SKM-1 treated with dmso at 0.1 percent for 144 hours (cell line): ENCODE measurements at regions not wholly inside any gene's neighbourhood (a gene's known extent, or its start where the extent isn't known, plus 50 kb on each side); places are given as distances from the start of the nearest gene placed in this dataset.

Experiments used
- DNase-seq: peaks from one replicate; lab custom pipeline; 2025; ENCODE audit not compliant: unreplicated experiment; lab: John Stamatoyannopoulos, UW

GRCh38 chr6:4383910-4384638, 248.7 kb upstream of the ECI2 start:
- DNase-seq, result peak; percentile 75

- DNase-seq, result no peak
Observed at GRCh38 chr6:4382362-4382853, 247.0 kb upstream of the ECI2 start.

GRCh38 chr6:4381381-4381780, 246.0 kb upstream of the ECI2 start:
- no peak for DNase-seq

DNA sequence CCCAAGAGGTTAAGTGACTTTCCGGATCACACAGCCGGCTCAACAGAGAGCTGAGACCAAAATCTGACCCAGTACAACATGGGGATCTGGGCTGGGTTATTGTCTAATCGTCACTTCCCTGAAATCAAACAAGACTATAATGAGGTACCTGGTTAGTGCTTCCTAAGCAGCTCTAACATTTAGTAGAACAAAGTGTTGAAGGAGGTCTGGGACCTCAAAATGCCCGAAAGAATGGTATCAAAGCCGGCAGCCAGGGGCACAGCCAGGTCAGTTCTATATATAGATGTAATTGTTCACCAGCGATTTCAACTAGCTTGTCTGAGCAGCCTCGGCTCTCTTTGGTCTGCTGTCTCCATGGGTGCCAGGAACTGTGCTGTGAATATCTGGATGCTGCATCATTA, 245.5 kb upstream of the ECI2 start:
- no peak for DNase-seq

DNA sequence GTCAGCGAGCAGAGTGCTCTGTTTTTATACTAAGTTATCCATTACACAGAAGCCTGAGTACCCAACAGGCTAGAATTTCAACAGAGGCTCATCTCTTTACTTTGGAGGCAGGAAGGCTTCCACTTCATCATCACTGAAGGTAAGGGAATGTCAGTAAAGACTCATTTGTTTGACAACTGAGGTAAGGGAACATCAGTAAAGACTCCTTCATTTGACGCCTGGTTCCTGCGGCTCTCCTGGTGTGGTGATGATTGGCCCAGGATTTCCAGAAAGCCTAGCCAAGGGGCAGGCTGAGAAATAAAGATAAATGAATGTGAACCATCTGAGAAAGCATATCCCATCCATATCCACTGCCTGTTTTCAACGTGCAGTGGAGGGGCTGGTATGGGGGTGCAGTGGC, 244.6 kb upstream of the ECI2 start:
- DNase-seq, result no peak

DNA sequence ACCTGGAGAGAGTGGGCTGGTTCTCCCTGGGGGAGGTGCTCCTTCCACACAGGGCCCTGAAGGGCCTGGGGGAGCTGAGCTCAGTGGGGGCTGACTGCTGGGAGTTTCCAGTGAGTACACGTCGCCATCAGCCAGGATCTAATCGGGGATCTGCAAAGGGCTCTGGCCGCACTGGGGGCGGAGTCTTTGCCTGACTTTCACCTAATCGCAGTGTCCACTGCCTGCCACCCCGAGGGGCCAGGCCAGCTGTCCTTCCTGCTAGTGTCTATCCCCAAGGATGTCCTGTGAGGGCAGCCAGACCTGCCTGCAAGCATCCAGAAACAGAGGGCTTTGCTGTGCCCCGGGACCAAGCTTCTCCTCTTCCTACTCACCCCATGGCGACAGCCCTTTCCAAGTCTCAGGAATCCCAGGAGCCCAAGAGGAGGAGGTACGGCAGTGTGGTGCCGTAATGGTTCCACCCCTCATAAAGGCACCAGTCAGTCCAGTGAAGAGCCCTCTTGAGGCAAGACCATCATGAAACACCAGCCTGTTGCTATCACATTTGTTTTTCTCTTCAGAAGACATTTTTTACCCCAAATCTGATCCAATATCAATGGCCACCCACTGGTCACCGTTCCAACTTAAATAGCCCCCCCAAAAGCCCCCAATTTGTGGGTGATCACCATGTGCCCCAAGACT, 243.1 kb upstream of the ECI2 start:
- DNase-seq, result no peak

DNA sequence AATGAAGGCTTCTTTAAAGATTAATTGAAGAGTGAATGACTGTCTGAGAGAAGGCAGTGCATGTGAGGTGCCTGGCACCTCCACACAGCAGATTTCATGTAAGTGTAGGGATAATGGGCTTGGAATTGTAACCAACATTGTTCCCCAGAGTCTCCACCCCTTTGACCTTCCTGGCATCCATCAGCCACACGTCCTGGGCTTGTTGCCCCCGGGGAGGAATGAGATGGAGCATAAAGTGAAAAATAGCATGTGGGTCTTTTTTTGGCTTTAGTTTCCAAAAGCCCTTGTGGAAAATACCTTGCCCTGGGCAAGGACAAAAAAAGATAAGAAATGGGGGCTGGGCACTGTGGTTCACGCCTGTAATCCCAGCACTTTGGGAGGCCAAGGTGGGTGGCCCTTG, 242.2 kb upstream of the ECI2 start:
- DNase-seq, result no peak

DNA sequence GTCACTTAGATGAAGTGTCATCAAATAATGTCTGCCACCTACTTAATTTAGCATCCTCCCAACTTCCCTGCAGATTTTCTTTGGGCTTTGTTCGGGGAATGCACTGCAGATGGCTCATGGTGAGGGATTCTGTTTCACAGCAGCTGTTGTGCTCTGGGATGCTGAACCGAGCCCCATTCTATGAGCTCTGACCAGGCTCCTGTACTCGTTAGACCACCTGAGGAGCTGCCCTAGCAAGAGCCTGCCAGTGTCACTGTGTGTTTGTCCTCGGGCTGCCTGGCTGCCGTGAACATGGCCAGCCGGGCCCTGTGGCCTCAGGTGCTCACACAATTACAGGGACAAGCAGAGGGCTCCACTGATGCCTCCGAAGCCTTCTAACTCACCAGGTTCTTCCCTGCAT, 238.8 kb upstream of the ECI2 start:
- DNase-seq, result no peak

DNA sequence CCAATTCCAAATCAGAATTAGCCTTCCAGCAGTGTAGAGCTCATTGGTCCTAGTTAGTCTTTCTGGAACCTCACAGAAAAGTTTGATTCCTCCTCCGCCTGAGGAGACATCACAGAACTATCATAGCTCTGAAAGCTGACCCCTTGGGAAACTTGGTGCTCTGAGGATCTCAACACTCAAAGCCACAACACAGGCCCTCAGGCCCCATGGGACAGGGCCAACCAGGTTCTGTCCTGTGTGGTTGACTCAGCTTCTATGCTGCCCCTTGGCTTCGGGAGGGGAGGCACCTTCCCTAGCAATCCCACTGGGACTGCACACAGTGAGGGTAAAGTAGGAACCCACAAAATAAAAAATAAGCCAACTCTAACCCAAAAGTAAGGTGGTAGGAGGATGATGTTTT, 237.5 kb upstream of the ECI2 start:
- DNase-seq, result no peak

GRCh38 chr6:4371207-4371921, 236.0 kb upstream of the ECI2 start:
- no peak for DNase-seq

DNA sequence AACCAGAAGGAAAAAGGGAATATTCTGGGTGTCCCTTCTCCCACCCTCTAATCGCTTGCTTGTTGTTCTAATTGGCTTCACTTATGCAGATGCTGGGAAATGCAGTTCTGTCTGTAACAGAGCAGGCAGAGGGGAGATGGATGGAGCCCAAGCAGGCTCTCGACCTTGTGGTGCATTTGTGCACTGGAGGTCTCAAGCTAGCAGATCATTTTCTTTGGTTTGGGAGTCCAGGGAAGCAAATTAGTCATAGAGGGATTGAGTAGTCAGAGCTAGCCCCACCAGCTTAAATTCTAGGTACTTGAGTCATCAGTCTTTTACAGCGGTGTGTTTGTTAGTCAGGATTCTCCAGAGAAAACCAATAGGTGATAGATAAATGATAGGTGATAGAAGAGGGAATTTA, 234.7 kb upstream of the ECI2 start:
- no peak for DNase-seq

- DNase-seq, result no peak
Observed at GRCh38 chr6:4369616-4370015, 234.2 kb upstream of the ECI2 start.

DNA sequence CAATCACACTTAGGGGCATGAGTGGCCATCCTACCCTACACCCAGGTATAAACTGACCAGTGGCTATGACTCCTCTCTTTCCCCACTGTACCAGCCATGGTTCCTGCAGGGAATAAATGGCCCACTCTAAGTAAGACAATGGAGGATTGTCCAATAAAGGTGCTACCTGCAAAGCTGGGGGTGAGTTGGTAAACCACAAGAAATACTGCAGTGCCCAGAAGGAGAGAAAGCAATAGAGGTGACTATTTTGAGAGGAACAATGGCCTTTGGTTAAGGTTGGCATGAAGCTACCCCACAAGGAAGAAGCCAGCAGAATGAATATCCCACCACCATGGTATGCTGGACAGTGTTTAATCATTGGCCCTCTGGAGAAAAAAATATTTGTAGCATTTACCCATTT, 233.3 kb upstream of the ECI2 start:
- DNase-seq, result no peak

DNA sequence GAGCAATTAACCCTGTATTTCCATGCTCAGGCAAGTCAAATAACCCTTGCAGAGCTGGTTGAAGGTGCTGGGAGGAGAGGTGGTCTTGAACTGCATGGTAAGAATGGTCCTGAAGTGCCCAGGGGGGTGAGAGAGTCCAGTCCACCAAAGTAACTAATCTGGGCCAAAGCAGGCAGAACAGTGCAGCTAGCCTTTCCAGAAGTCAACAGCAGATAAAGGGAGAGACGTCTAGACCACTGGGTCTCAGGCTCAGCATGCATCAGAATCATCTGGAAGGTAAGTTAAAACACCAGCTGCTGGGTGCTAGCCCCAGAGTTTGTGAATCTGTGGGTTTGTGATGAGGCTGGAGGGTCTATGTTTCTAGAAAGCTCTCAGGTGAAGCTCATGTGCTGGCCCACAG, 232.3 kb upstream of the ECI2 start:
- DNase-seq, result no peak

- DNase-seq, result no peak
Observed at GRCh38 chr6:4366635-4367395, 231.4 kb upstream of the ECI2 start.

DNA sequence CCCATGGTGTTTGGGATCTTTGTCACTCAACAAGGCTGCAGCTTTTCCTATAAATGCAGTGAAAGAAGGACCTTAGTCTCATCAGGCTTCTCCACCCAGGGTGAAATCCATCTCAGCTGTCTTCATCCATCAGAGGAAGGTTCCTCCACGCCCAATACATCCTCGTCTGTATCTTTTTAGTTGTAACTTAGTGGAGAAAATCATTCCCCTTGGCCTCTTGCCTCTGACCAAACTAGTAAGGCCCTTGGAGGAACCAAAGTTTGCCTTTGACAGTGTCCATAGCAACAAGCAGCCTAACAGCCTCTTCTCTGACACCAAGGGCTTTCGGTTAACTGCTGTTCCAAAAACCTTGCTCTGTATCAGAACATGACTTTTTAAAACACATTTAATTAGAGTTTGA, 230.3 kb upstream of the ECI2 start:
- no peak for DNase-seq

DNA sequence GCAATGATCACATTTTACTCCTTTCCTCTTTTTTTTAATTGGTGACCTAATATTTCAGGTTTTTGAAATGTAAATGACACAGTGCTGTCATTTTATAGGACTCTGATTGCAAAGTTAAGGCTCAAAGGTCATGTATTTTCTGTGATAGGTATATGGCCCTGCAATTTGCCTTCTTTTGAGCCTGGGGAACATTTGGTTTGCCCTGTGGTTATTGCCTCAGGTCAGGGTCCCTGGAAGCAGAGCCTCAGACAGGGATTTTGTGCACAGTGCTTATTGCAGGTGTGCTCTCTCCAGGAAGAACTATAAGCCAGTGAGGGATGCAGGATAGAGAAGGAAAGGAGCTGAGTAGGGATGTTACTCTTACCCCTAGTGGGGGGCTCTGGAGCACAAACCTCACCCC, 229.3 kb upstream of the ECI2 start:
- no peak for DNase-seq

DNA sequence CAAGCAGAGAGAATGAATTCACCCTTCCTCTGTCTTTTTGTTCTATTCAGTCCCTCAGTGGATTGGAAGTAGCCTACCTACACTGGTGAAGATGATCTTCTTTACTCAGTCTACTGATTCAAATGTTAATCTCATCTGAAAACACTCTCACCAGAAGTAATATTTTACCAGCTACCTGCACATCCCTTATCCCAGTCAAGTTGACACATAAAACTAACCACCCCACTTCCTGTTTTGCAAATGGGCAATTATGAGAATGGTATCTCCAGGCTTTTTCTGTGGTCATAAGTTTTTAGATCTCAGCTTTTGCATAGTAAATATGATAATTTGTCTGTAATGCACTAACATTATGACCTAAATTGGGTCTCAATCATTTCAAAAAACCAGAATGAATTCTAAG, 228.8 kb upstream of the ECI2 start:
- peak; percentile 28 for DNase-seq

- DNase-seq, result no peak
Observed at GRCh38 chr6:4363656-4364055, 228.3 kb upstream of the ECI2 start.

DNA sequence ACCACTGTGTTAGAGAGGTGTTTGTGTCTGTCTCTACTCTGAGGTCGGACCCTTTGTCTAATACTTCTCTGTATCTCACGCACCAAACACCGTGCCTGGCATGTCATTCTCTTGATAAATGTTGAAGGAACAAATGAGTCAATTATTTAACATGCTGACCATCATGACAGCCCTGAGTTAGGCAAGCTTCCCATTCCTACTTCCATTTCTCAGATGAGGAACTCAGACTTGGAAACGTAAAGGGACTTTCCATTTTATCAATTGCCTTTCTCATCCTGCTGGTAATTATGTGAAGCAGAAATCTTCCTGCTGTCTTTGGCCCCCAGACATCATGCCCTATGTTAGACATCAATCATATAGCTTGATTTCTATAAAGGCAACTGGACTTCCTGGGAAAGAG, 227.0 kb upstream of the ECI2 start:
- no peak for DNase-seq

DNA sequence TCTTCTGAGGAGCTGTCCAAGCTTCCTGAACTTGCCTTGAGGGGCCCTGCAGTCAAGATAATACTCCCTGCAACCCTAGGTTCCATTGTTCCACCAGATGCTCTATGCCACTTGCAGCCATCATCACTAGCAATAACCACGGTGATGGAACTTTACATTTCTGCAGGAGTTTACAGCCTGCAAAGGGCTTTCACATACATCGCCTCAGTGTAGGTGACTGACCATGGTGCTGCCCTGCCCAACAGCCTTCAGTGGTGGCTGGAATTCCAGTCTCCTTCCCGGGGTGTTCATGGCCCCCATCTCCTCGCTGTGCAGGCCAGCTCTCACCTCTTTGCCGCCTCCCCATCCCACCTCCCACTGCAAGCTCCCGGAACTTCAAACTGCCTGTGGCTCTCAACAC, 225.5 kb upstream of the ECI2 start:
- no peak for DNase-seq
